HG03521 (cell line): ENCODE measurements at regions not wholly inside any gene's neighbourhood (a gene's known extent, or its start where the extent isn't known, plus 50 kb on each side); places are given as distances from the start of the nearest gene placed in this dataset.

Experiments
- ATAC-seq: cut with Tn5 transposase; IDR thresholded peaks from one replicate; pipeline ENCODE4 v1.9.1; 2021; ENCODE audit warnings: mild to moderate bottlenecking, moderate library complexity; ENCODE audit not compliant: unreplicated experiment

DNA sequence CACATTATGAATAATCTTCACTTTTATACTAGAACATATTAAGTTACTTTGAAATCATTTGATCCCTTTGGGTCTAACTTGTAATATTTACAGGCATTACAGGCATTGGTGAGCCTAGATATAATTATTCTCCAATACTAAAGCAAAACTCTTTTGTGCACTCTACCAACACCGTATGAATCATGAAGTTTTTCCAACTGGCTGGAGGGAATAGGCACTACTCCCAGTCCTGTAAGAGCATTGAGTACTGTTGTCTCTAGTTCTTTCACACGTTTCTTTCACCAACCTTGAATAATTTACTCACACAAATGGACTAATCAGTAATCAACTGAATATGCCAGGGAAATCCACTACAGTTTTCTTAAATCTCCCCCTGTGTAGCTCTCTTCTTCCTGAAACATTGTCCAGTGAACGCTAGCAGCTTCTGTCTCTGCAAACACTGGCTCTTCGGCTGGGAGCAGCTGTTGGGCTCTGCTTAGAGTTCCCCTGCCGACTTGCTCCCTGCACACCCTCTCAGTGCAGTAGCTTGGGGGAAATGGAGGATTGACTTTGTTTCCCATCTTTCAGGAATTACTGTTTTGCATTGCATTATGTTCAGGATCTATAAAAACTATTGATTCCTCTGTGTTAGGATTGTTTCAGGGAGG lies 476.7 kb downstream of the RFC3 start:
- ATAC-seq, result no peak

DNA sequence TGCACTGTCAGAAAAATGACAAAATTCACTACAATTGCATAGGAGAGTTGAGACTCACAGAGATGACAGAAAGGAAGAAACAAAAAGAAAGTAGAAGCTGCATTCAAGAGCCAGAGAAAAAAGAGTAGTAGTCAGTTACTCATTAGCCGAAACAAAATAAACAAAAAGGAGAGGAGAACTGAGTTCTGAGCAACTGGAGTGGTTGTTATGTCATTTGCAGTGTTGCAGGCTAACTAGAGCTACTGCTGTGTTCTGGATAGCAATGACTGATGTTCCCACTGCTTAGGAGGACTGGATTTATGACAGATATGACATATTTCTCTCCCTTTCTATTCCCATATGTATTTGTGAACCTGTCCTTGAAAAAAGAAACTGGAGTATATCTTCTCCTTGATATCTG lies 482.6 kb downstream of the RFC3 start:
- no peak for ATAC-seq

DNA sequence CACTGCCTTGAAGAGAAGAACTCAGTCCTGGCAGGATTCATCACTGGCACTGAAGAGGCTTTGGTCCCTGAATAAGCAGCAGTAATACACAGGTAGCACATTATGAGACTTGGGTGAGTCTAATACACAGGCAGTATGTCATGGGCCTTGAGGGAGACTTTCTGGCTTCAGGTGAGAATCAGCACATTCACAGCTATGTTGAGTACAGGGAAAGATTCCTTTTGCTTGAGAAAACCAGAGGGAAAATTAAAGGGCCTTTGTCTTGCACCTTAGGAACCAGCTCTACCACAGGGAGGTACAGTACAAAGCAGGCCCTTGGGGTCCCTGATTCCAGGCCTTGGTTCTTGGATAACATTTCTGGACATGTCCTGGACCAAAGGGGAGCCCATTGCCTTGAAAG lies 484.6 kb downstream of the RFC3 start:
- ATAC-seq, result no peak

DNA sequence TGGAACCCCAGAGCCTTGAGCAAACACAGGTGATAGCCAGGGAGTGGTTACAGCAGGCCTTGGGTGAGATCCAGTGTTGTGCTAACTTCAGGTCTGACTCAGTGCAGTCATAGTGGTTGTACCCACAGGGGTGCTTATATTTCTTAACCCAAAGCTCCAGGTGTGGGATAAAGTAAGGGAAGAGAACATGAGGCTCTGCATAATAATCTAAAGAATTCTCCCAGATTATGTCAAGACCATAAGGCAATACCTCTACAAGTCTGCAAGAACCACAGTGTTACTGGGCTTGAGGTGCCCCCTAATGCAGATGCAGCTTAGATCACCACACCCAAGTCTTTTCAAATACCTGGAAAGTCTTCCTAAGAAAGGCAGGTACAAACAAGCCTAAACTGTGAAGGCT lies 485.4 kb downstream of the RFC3 start:
- no peak for ATAC-seq

DNA sequence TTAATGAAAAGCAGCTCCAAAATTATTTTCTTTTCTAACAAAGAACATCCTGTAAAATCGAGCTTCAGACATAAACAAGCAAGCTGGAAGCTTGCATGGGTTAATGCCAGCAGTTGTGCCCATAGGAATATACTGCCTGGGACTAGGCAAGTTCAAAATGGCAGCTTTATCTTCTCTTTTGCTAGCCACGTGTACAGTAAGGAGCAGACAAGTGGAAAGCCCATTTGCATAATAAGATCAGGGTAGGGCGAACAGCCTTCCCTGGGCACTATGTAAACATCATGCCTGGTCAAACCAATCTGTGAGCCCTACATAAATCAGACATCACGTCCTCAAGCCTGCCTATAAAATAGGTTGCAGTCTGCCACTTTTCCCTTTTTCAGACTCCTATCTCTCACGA lies 489.7 kb downstream of the RFC3 start:
- ATAC-seq, result no peak

DNA sequence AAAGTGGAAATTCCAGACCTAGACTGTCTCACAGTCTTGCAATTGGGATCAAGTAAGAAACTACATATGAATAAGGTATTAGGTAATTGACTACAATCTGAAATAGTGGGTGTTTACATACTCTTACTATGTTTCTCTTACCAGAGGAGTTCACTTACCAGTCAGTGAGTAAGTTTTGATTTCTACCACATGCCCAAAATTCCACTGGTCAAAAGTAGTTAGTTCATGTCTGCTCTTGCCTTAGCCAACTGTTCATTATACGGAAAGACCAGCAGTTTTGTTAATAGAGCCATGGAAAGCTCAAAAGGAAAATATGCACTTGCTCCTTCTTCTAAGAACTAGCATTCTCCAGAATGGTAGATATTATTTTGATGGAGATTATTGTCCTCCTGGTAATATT lies 490.8 kb downstream of the RFC3 start:
- no peak for ATAC-seq

DNA sequence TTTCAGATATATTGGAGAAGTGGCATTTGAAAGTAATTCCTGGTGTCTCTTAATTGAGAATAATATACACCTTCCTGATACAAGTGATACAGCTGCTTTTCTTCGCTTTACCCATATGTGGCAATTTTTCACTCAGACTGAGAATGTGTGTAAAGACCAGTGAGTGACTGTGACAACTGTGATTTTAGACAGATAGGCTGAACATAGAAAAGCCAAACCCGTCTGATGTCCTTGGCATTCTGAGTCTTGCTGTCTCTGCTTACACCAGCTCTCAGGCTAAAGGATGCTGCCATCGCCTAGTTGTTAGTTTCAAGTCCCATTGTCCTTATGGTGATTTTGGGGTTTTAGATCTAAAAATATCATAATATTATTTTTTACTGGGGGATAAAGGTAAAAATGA lies 492.6 kb downstream of the RFC3 start:
- no peak for ATAC-seq

DNA sequence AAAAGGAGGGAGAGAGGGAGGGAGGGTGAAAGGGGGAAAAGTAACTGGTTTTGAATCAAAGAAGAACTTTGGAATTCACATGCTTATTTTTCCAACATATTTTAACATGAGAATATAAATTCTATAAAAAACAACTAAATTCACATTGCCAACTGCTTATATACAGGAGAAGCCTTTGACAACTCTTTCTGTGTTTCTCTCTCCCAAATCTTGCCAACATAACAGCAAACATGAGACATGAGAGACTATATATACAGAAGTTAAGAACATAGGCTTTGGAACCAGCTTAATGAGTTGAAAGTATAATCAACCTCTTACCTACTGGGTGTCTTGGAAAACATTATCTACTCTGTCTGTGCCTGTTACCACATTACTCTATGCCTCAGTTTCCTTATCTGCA lies 493.3 kb downstream of the RFC3 start:
- ATAC-seq, result no peak

DNA sequence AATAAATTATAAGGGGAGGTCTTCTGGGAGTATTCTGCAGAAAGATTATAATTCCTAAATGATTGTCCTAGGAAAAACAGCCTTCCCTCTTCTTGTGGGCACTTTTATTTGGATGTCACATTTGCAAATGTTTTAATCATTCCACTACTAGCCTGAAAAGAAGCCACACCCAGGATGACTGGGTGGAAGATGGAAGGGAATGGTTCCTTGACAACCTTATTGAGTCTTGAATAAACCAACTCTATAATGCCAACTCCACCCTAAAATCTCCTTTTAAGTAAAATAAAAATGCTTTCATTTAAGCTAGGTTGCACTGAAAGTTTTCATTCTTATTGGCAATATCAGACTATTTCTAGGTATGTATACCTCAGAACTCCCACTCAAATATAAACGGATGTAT lies 494.6 kb downstream of the RFC3 start:
- ATAC-seq, result no peak

DNA sequence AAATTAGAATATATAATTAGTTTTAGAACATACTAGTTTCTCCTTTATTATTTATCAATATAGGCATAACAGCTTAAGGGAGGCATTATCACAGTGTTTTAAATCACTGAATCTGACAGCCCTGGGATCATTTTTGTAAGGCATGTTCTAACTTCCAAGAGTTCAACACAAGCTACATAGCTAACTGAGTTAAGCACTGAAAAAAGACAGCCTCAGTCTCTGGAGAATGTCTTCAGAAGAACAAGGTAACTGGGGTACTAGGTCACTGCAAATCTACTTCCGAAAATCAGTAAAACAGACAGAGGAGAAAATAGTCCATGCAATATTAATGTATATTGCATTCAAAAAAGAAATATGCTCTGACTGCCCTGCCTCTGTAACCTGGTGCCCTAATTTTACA lies 502.1 kb downstream of the RFC3 start:
- no peak for ATAC-seq

DNA sequence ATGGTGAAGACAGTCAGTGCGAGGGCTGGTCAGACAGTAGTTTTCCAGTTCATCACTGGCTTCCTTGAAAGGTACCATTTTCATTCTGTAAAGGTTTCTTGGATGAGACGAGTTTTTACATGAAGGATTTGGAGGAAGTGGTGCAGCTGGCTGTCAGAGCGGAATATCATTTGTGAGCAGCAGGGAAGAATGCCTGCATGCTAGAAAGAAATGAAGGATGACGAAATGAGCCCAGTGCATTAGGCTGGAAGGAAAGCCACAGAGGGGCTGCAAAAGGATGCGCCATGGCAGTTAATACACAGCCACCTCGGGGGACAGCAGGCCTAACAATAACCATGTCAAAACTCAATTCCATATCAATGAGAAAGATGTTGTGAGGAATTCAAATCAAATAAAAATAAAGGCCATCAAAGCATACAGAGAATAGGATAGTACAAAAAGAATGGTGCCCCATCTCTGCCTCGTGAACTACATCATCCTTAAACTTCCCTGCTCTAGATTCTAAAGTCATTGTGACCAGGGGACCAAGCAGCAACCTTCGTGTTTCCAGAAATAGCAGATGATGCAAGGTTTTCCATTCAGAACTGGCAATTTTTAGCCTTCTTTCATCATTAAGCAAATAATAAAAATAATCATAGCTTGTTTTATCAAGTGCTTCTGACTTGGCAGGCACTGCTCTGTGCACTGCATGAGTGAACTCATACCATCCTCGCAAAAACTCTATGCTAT lies 504.2 kb downstream of the RFC3 start:
- ATAC-seq, result no peak

DNA sequence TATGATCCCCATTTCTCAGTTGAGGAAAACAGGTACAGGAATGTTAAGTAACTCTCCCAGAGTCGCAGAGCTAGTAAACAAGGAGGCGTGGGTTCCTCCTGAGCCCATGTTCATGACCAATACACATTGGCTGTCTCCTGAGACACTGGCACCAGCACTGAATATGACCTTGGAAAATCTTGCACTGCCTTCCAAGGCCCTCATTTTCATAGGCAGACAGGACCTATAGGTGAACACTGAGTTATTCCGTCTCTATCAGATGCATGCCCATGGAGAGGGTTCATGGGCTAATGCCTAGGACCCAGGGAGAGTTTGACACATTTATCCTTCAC lies 504.8 kb downstream of the RFC3 start:
- no peak for ATAC-seq

DNA sequence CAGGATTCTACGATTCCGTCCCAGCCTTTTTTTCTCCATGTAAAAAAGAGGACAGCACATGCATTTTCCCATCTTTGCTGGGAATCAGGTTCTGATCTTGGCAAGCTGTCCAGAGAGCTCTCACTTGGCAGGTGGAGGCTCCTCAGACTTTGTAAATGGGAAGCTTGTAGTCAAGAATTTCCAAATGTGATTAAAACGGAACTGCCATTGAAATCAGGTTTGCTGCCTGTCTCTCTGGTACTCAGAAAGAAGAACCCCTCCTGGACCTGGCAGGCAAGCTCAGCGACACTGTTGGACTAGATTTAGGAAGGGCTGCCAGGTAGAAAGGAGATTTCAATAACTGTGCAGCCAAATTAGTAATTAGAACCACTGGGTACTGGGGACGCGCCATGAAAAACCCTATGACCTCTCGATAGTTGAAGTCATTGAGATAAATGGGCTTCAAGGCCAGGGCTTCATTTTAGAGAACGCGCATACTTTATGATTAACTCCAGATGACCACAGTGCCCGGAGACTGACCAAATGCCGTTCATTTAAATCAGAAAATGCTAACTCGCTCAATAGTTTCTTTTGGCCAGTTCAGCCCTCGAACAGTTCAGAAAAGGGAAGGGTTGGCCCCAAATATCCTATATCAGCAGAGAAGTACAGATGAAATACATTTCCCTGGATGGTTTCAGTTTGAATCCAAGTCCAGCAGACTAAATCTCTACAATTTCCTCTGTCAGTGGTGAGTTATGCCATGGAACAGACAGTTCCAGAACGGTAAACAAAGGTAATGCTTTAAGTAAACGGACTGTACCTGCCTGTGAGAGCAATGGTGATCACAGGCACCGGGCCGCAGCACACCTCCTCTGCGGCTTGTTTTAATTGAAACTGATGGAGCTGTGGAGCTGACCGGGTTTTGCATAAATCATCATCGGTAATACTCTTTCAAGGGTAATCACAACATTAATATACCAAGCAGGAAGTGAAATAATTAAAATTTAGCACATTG lies 517.4 kb downstream of the RFC3 start:
- no peak for ATAC-seq

DNA sequence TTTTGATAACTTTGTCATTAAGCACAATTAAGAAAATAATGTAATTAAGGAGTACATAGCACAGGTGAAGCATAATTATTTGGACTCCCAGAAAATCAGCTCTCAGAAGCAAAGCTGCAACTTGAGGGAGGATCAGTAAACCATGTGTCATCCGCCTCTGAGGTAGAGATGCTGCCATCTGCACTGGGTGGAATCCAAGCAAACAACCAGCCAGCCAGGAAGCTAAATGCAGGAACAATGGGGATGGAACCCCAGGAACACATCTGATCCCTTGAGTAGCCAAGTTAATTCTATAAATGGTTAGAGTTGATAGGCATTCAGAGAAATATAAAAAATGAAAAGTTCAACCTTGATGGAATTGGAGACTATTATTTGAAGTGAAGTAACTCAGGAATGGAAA lies 520.2 kb downstream of the RFC3 start:
- no peak for ATAC-seq

DNA sequence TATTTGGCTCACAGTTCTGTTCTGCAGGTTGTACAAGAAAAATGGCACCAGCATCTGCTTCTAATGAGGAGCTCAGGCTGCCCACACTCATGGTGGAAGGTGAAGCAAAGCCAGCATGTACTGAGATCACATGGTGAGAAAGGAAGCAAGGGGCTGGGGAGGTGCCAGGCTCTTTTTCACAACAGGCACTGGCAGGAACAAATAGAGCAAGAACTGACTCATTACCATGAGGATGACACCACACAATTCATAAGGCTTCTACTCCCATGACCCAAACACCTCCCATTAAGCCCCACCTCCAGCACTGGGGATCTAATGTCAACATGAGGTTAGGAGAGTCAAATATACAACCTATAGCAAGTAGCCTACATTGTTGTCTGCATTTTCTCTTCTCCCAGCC lies 522.6 kb downstream of the RFC3 start:
- no peak for ATAC-seq

DNA sequence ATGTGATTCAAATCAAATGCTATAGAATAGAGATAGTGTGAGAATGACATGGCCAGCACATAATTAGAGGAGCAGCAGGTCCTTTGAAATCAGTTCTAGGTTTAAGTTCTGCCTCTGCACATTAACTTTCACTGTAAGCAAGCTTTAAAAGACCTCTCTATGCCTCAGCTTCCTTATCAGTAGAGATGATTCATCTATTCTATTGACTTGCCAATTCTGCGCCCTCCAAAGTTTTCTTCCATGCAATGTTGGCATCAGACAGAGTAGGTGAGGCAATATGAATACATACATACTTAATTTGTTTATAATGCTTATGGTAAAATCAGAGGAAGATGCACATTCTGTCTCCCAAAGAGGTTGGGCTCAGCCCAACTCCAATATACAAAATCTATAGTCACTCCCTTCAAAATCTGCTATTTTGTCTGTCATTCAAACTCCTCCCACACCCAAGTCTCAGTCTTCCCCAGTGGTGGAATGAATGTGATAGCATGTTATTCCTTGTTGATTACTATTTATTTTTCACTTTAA lies 525.5 kb downstream of the RFC3 start:
- ATAC-seq, result no peak

DNA sequence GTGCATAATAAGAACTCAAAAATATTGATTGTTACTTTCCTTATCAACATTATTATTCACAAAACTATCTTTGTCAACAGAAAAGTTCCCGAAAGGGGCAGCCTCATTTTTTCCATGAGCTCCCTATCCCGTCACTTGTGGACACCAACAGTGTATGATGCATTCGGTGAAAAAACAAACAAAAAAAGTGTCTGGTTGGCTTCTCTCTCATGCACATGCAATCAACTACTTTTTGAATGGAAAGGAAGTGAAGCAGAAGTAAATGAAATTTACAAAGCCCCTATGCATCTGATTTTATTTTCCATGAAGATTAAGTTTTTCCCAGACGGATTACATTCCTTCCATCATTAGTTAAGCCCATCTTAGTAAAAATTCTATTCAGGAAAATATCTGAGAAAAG lies 526.9 kb downstream of the RFC3 start:
- no peak for ATAC-seq

DNA sequence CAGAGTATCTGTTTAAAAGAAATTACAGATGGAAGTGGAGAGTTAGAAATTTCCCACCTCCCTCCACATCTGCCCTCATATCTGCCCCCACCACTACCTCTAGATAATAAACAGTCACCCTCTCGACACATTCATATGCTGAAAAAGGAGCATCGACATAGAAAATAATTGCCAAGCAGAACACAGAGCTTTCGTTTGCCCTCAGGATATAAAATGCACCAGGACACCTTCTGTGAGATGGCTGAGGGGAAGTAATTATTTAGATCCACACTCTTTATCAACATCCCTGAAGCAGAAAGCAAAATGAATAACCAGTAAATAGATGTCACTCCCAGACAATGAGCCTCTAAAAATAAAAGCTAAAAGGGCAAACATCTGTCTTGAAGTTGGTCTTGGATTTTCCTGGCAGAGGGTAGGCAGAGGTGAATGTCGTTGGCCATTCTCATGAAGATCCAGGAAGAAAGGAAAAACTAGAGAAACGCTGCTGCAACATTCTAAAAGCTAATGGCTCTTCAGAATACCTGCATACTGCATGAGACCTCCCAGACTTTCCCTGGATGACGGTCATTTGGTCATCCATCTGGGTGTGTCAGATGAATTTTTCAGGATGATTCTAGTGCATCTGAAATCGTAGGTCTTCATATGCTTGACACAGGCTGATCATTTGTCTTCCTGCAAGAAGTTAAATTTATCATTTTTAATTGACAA lies 527.5 kb downstream of the RFC3 start:
- ATAC-seq, result no peak

DNA sequence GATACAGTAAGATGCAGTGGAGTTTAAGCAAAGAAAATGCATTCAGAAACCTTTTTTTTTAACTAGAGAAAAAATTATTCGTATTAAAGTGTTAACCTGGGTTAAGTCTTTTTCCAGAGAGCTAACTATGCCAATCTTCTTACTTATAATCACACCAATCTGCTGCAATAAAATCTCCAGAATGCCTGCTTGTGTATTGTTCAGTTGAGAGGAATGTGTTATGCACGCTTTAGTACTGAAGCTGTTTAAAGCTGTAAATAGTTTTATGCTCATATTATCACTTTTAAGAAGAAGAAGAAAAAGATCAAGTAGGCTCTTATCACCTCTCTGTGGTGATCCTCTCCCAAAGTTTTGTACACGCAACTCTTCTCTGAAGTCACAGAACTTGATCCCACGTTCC lies 528.7 kb downstream of the RFC3 start:
- no peak for ATAC-seq

DNA sequence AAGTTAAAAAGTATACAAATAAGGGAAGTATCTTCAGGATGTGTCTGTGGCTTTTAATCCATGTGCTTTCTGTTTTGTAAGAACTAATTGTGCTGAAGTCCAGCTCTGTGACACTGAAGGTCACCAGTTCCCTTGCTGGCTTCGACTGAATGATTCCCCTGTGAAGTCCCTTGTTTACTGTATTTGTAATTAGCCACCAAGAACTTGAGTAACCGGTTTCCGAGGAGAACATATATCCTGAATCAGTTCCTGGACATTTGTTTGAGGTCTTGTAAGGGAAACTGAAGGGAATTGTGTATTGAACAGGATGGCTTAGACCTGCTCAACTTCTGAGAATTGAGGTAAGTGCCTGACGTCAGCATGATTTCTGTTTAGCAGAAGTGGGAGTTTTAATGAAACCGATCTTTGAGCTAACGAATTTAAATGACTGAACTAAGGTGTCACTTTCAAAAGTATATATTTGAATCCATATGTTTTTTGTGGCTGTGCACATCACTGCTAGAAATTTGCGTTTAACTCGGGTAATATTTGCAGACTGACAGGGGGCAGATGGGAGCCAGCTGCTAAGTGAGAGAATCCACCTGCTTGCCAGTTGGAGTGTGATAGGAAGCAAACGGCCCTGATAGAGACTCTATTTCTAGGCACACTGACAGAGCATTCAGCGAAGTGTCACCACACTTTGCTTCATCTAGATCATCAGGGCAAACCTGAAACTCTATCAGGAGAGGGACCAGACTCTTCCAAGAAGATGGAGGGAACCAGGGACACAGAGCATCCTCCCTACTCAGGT lies 530.0 kb downstream of the RFC3 start:
- ATAC-seq, result no peak
